HepG2 (cell line): ENCODE measurements at regions not wholly inside any gene's neighbourhood (a gene's known extent, or its start where the extent isn't known, plus 50 kb on each side); places are given as distances from the start of the nearest gene placed in this dataset.

Experiments used
- BORCS8-MEF2B ChIP-seq: sonication (generic); formaldehyde crosslinking; IDR thresholded peaks from 2 replicates; pipeline ENCODE4 v1.8.0; 2022; ENCODE audit warnings: mild to moderate bottlenecking, missing genetic modification reagents
- GABPB1 ChIP-seq: IDR thresholded peaks from 2 replicates; pipeline ENCODE4 v1.6.1; 2016; ENCODE audit warnings: mild to moderate bottlenecking, missing genetic modification reagents, moderate library complexity, missing compliant biosample characterization
- HNF1A ChIP-seq, 2 experiments: sonication (generic) in 1 of 2; formaldehyde crosslinking in 1 of 2; IDR thresholded peaks; 2 replicates each; pipeline versions ENCODE4 v1.4.0 to v1.6.1; 2016 to 2020; ENCODE audit warnings: borderline replicate concordance in 1 of 2, low read depth in 1 of 2, mild to moderate bottlenecking in 1 of 2, missing genetic modification reagents in 1 of 2
- KDM6A ChIP-seq: IDR thresholded peaks from 2 replicates; pipeline ENCODE4 v1.6.1; 2016; ENCODE audit warnings: low read depth
- MYPOP ChIP-seq: sonication (generic); formaldehyde crosslinking; IDR thresholded peaks from 2 replicates; pipeline ENCODE4 v1.8.1; 2023; ENCODE audit warnings: mild to moderate bottlenecking, moderate library complexity, missing genetic modification reagents
- PAX8 ChIP-seq: sonication (generic); formaldehyde crosslinking; IDR thresholded peaks from 2 replicates; pipeline ENCODE4 v1.8.0; 2022; ENCODE audit warnings: mild to moderate bottlenecking, missing genetic modification reagents, borderline replicate concordance
- SALL1 ChIP-seq: sonication (generic); formaldehyde crosslinking; IDR thresholded peaks from 2 replicates; pipeline ENCODE4 v1.8.0; 2022; ENCODE audit warnings: mild to moderate bottlenecking, missing genetic modification reagents
- SOX13 ChIP-seq, 3 experiments: fragments of 450-650 bp in 1 of 3; sonication (generic) in 1 of 3; formaldehyde crosslinking in 1 of 3; IDR thresholded peaks in 2 of 3; conservative IDR thresholded peaks in 1 of 3; 2 replicates each; pipeline versions ENCODE4 v1.5.0 to v1.6.1; 2016 to 2020; ENCODE audit warnings: antibody characterized with exemption in 1 of 3, mild to moderate bottlenecking in 1 of 3, missing compliant biosample characterization in 1 of 3, missing genetic modification reagents in 1 of 3, moderate library complexity in 1 of 3
- THAP11 ChIP-seq: IDR thresholded peaks from 2 replicates; pipeline ENCODE4 v1.6.1; 2016; ENCODE audit warnings: missing biosample characterization, missing genetic modification reagents
- ZFP41 ChIP-seq: sonication (generic); formaldehyde crosslinking; IDR thresholded peaks from 2 replicates; pipeline ENCODE4 v1.4.0; 2020; ENCODE audit warnings: mild to moderate bottlenecking, missing genetic modification reagents, borderline replicate concordance
- ZMYM4 ChIP-seq: sonication (generic); formaldehyde crosslinking; IDR thresholded peaks from 2 replicates; pipeline ENCODE4 v1.8.1; 2023; ENCODE audit warnings: mild to moderate bottlenecking, missing genetic modification reagents
- ZNF232 ChIP-seq: sonication (generic); formaldehyde crosslinking; IDR thresholded peaks from 2 replicates; pipeline ENCODE4 v1.4.0; 2020; ENCODE audit warnings: missing genetic modification reagents, borderline replicate concordance
- ZNF280B ChIP-seq: sonication (generic); formaldehyde crosslinking; IDR thresholded peaks from 2 replicates; pipeline ENCODE4 v1.5.0; 2020; ENCODE audit warnings: missing genetic modification reagents, mild to moderate bottlenecking, borderline replicate concordance
- ZNF841 ChIP-seq: sonication (generic); formaldehyde crosslinking; IDR thresholded peaks from 2 replicates; pipeline ENCODE4 v1.8.1; 2023; ENCODE audit warnings: missing genetic modification reagents, borderline replicate concordance
- ZSCAN9 ChIP-seq: IDR thresholded peaks from 2 replicates; pipeline ENCODE4 v1.6.1; 2016; ENCODE audit warnings: borderline replicate concordance
- TF ChIP-seq, protein P1 (sequence below): sonication (generic); formaldehyde crosslinking; IDR thresholded peaks from 2 replicates; pipeline ENCODE4 v1.4.0; 2020; ENCODE audit warnings: low read depth, mild to moderate bottlenecking, missing genetic modification reagents
- TF ChIP-seq, protein P2 (sequence below): IDR thresholded peaks from 2 replicates; pipeline ENCODE4 v1.6.1; 2012; ENCODE audit warnings: inconsistent platforms
- TF ChIP-seq, protein P3 (sequence below): IDR thresholded peaks from 2 replicates; pipeline ENCODE4 v1.6.1; 2018; ENCODE audit warnings: missing genetic modification reagents

- TF ChIP-seq, protein P1, sequence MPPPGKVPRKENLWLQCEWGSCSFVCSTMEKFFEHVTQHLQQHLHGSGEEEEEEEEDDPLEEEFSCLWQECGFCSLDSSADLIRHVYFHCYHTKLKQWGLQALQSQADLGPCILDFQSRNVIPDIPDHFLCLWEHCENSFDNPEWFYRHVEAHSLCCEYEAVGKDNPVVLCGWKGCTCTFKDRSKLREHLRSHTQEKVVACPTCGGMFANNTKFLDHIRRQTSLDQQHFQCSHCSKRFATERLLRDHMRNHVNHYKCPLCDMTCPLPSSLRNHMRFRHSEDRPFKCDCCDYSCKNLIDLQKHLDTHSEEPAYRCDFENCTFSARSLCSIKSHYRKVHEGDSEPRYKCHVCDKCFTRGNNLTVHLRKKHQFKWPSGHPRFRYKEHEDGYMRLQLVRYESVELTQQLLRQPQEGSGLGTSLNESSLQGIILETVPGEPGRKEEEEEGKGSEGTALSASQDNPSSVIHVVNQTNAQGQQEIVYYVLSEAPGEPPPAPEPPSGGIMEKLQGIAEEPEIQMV (CRISPR knock-in tag) = no peak
- peak; percentile 86 for TF ChIP-seq SALL1
- no peak; the same call in 1 of the 2 replicates for TF ChIP-seq KDM6A (CRISPR knock-in tag)
- TF ChIP-seq GABPB1 = 0 out of 2 replicates have a peak, but pooled peaks have one; percentile 17
- no peak for TF ChIP-seq ZNF280B (CRISPR knock-in tag)
- no peak for TF ChIP-seq ZFP41
- TF ChIP-seq, protein P2, sequence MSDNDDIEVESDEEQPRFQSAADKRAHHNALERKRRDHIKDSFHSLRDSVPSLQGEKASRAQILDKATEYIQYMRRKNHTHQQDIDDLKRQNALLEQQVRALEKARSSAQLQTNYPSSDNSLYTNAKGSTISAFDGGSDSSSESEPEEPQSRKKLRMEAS = peak; percentile 44; the same call in 1 of the 2 replicates
- TF ChIP-seq MYPOP = no peak
- no peak for TF ChIP-seq PAX8 (CRISPR knock-in tag)
- peak; percentile 40; the same call in 1 of the 2 replicates for TF ChIP-seq SOX13 (IDR thresholded peaks at IDR 0.05)
- TF ChIP-seq SOX13 (CRISPR knock-in tag; conservative IDR thresholded peaks at IDR 0.05 in 1 of 2, IDR thresholded peaks at IDR 0.05 in 1 of 2) = peak in 1 of 2 experiments; percentile 16; a peak in 1 of 4 replicates
- no peak for TF ChIP-seq HNF1A (IDR thresholded peaks at IDR 0.05; ENCODE audit: low read depth)
- no peak for TF ChIP-seq HNF1A (CRISPR knock-in tag; IDR thresholded peaks at IDR 0.05; ENCODE audit: borderline replicate concordance)
- no peak for TF ChIP-seq BORCS8-MEF2B (CRISPR knock-in tag)
- TF ChIP-seq ZNF232 (CRISPR knock-in tag) = no peak
- TF ChIP-seq, protein P3, sequence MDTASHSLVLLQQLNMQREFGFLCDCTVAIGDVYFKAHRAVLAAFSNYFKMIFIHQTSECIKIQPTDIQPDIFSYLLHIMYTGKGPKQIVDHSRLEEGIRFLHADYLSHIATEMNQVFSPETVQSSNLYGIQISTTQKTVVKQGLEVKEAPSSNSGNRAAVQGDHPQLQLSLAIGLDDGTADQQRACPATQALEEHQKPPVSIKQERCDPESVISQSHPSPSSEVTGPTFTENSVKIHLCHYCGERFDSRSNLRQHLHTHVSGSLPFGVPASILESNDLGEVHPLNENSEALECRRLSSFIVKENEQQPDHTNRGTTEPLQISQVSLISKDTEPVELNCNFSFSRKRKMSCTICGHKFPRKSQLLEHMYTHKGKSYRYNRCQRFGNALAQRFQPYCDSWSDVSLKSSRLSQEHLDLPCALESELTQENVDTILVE (CRISPR knock-in tag) = no peak
- peak; percentile 83 for TF ChIP-seq ZMYM4 (CRISPR knock-in tag)
- TF ChIP-seq THAP11 (CRISPR knock-in tag) = 0 out of 2 replicates have a peak, but pooled peaks have one; percentile 11
- TF ChIP-seq ZSCAN9 (CRISPR knock-in tag) = peak; percentile 48; the same call in 1 of the 2 replicates
- TF ChIP-seq ZNF841 (CRISPR knock-in tag) = no peak
Measured at GRCh38 chr1:94713472-94714141, 106.5 kb upstream of the SLC44A3 start (continued).
